ENCODE measurements at regions not wholly inside any gene's neighbourhood (a gene's known extent, or its start where the extent isn't known, plus 50 kb on each side); places are given as distances from the start of the nearest gene placed in this dataset.

GRCh38 chr12:124232654-124232987 is 62.3 kb upstream of the RFLNA start:
- Histone ChIP-seq H4K20me1 (ENCODE audit: control insufficient read depth, insufficient read depth, insufficient read length) (no peaks in the 10 kb centered on the region), H3K4ac (ENCODE audit: low read depth, low read length) (no peak overlapping the region), H3K27me3 (ENCODE audit: insufficient read depth, low read length) (no peaks in the 10 kb centered on the region), H2AFZ (ENCODE audit: low read length) (no peak overlapping the region), H3K27ac (ENCODE audit: insufficient read length, low read depth, low read length) (no peak overlapping the region), H2BK5ac (ENCODE audit: insufficient read length, low read length) (no peak overlapping the region), H3K79me2 (ENCODE audit: insufficient read depth, low read length) (no peaks in the 10 kb centered on the region), H2BK15ac (ENCODE audit: low read depth, low read length) (no peak overlapping the region), H4K8ac (replicated peaks; ENCODE audit: insufficient read length, low read depth, low read length) (no peak overlapping the region), H3K23me2 (ENCODE audit: insufficient read length, low read depth, low read length, poor library complexity, severe bottlenecking) (no peaks in the 10 kb centered on the region), H3T11ph (ENCODE audit: low read length) (no peak overlapping the region), H3K4me2 (ENCODE audit: insufficient read depth, insufficient read length, low read length) (no peak overlapping the region), H3K9ac (ENCODE audit: extremely low read depth, insufficient read length, low read length) (no peak overlapping the region), H3K9me3 (ENCODE audit: control insufficient read depth, low read depth, low read length) (no peaks in the 10 kb centered on the region), H4K91ac (ENCODE audit: insufficient read length, low read depth, low read length) (no peak overlapping the region), H2AK5ac (ENCODE audit: insufficient read length, low read length) (no peak overlapping the region), H3K23ac (ENCODE audit: insufficient read length, low read depth, low read length) (no peak overlapping the region), H3K79me1 (ENCODE audit: insufficient read depth, low read depth, low read length, poor library complexity, severe bottlenecking) (no peaks in the 10 kb centered on the region), H3K18ac (ENCODE audit: insufficient read length, low read depth, low read length) (no peak overlapping the region), H3K4me1 (ENCODE audit: insufficient read depth, low read length) (no peaks in the 10 kb centered on the region), H4K5ac (ENCODE audit: insufficient read length, low read depth, low read length) (no peak overlapping the region), H2BK12ac (ENCODE audit: insufficient read length, low read depth, low read length) (no peak overlapping the region), H3K14ac (ENCODE audit: insufficient read depth, low read length) (no peak overlapping the region), H2BK20ac (ENCODE audit: low read depth, low read length, poor library complexity, severe bottlenecking) (no peak overlapping the region), H2BK120ac (ENCODE audit: low read depth, low read length, poor library complexity, severe bottlenecking) (no peak overlapping the region), H3K56ac (ENCODE audit: insufficient read length, low read depth, low read length) (no peak overlapping the region)
- TF ChIP-seq CTCF (conservative IDR thresholded peaks at IDR 0.05), result no peak
- WGBS (ENCODE audit: extremely low coverage, insufficient read length, low lambda C conversion rate), result no CpG with 5 or more reads among the region's 3 CpGs
- Mint-ChIP-seq H3K4me1 (peaks cover 4 to 8% of the 10 kb centered on the region in 2 experiments; a peak in 2 of 4 replicates), H3K27me3 (ENCODE audit: low read depth) (no peaks in the 10 kb centered on the region; the same call in none of the 2 replicates), H3K4me3 (no peak overlapping the region), H3K36me3 (ENCODE audit: insufficient read depth in 1 of 3, low read depth in 3 of 3) (peaks cover 12 to 18% (median 16%) of the 10 kb centered on the region in 3 experiments), H3K27ac (no peak overlapping the region), H3K9me3 (peaks cover 15 to 17% of the 10 kb centered on the region in 2 experiments)
- no peak for DNase-seq

Data from H9 (cell line).